HG02642 (cell line): ENCODE measurements at regions not wholly inside any gene's neighbourhood (a gene's known extent, or its start where the extent isn't known, plus 50 kb on each side); places are given as distances from the start of the nearest gene placed in this dataset.
"Not testable (repeated sequence)": the region's sequence is repeated elsewhere in the genome, so short reads cannot be mapped to it uniquely, and the experiment has no call there.

Experiments
- ATAC-seq: cut with Tn5 transposase; IDR thresholded peaks from one replicate; pipeline ENCODE4 v1.9.1; 2021; ENCODE audit warnings: mild to moderate bottlenecking; ENCODE audit not compliant: unreplicated experiment, poor library complexity

GRCh38 chr3:89740881-89741177 is 633.4 kb downstream of the EPHA3 start:
- no peak for ATAC-seq

- no peak for ATAC-seq
These were observed 635.1 kb downstream of the EPHA3 start for GRCh38 chr3:89742546-89742945.

- ATAC-seq: not testable (repeated sequence)
These were observed 640.3 kb downstream of the EPHA3 start for GRCh38 chr3:89747541-89748278.

- no peak for ATAC-seq
These were observed 655.0 kb downstream of the EPHA3 start for GRCh38 chr3:89762405-89762804.

GRCh38 chr3:89783341-89783927 is 676.0 kb downstream of the EPHA3 start:
- no peak for ATAC-seq

GRCh38 chr3:89787485-89787884 is 680.1 kb downstream of the EPHA3 start:
- ATAC-seq: no peak

- no peak for ATAC-seq
These were observed 680.6 kb downstream of the EPHA3 start for GRCh38 chr3:89787979-89788378.

- no peak for ATAC-seq
These were observed 688.1 kb downstream of the EPHA3 start for GRCh38 chr3:89795506-89795905.

- ATAC-seq: no peak
These were observed 695.5 kb downstream of the EPHA3 start for GRCh38 chr3:89802881-89803280.

- ATAC-seq: no peak
These were observed 696.3 kb downstream of the EPHA3 start for GRCh38 chr3:89803711-89804110.

- ATAC-seq: no peak
These were observed 698.7 kb downstream of the EPHA3 start for GRCh38 chr3:89806166-89806565.

GRCh38 chr3:89808680-89809197 is 701.3 kb downstream of the EPHA3 start:
- ATAC-seq: no peak

- ATAC-seq: no peak
These were observed 706.1 kb downstream of the EPHA3 start for GRCh38 chr3:89813500-89813899.

GRCh38 chr3:89841041-89841440 is 733.6 kb downstream of the EPHA3 start:
- no peak for ATAC-seq

- ATAC-seq: no peak
These were observed 737.6 kb downstream of the EPHA3 start for GRCh38 chr3:89845053-89845452.

GRCh38 chr3:89847955-89848354 is 740.5 kb downstream of the EPHA3 start:
- no peak for ATAC-seq

- no peak for ATAC-seq
These were observed 744.7 kb downstream of the EPHA3 start for GRCh38 chr3:89851974-89852621.

GRCh38 chr3:89859757-89860156 is 752.3 kb downstream of the EPHA3 start:
- no peak for ATAC-seq

- no peak for ATAC-seq
These were observed 759.9 kb downstream of the EPHA3 start for GRCh38 chr3:89867286-89867685.

GRCh38 chr3:89876116-89876515 is 768.7 kb downstream of the EPHA3 start:
- no peak for ATAC-seq

GRCh38 chr3:89877230-89877629 is 769.8 kb downstream of the EPHA3 start:
- ATAC-seq: no peak

GRCh38 chr3:89889386-89889785 is 782.0 kb downstream of the EPHA3 start:
- no peak for ATAC-seq
